GM13976 (cell line): ENCODE measurements at regions not wholly inside any gene's neighbourhood (a gene's known extent, or its start where the extent isn't known, plus 50 kb on each side); places are given as distances from the start of the nearest gene placed in this dataset.

Experiments used
- DNase-seq: peaks from one replicate; pipeline ENCODE4 v3.0.0; 2012; ENCODE audit warnings: low spot score
- in situ Hi-C: fragments of 300-500 bp; cut with MboI; formaldehyde crosslinking; loops from one replicate; pipeline ENCODE4 v1.12.0; 2022; ENCODE audit warnings: low sequenced_read_pairs, mixed read lengths, inconsistent platforms; ENCODE audit not compliant: unreplicated experiment
- TF ChIP-seq, protein P1 (sequence below): IDR thresholded peaks from 2 replicates; pipeline ENCODE4 v1.5.1; 2012; ENCODE audit warnings: borderline replicate concordance, mild to moderate bottlenecking; ENCODE audit not compliant: insufficient read depth; ENCODE audit errors: extremely low read depth, missing control alignments, control extremely low read depth

- TF ChIP-seq, protein P1, sequence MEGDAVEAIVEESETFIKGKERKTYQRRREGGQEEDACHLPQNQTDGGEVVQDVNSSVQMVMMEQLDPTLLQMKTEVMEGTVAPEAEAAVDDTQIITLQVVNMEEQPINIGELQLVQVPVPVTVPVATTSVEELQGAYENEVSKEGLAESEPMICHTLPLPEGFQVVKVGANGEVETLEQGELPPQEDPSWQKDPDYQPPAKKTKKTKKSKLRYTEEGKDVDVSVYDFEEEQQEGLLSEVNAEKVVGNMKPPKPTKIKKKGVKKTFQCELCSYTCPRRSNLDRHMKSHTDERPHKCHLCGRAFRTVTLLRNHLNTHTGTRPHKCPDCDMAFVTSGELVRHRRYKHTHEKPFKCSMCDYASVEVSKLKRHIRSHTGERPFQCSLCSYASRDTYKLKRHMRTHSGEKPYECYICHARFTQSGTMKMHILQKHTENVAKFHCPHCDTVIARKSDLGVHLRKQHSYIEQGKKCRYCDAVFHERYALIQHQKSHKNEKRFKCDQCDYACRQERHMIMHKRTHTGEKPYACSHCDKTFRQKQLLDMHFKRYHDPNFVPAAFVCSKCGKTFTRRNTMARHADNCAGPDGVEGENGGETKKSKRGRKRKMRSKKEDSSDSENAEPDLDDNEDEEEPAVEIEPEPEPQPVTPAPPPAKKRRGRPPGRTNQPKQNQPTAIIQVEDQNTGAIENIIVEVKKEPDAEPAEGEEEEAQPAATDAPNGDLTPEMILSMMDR = no peak
- in situ Hi-C loops = no loop called here
- DNase-seq = no peak
These were observed 319.3 kb downstream of the RFC3 start for GRCh38 chr13:34137200-34137599.

- in situ Hi-C loops = no loop called here
- no peak for DNase-seq
- TF ChIP-seq, protein P1 = no peak
These were observed 321.8 kb downstream of the RFC3 start for GRCh38 chr13:34139660-34140227.

DNA sequence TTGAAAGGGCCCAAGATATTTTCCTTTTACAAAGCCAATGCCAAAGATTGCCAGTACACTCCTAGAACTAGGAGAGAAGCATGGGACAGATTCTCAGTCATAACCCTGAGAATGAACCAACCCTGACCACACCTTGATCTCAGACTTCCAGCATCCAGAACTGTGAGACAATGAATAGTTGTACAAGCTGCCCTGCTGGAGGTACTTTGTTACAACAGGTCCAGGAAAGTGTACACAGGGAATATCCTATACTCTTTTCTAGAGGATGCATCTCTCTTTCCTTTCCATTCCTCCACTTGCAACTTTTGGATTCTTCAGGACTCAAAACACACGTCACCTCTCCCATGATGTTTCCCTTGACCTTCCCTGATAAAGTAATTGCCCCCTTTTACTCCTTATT lies 325.7 kb downstream of the RFC3 start:
- DNase-seq = no peak
- TF ChIP-seq, protein P1 = no peak
- in situ Hi-C loops = no loop called here

- TF ChIP-seq, protein P1 = no peak
These were observed 326.2 kb downstream of the RFC3 start for GRCh38 chr13:34144142-34144541.

GRCh38 chr13:34145061-34145460 lies 327.1 kb downstream of the RFC3 start:
- no peak for DNase-seq
- TF ChIP-seq, protein P1 = no peak
- in situ Hi-C loops = no loop called here

More at GRCh38 chr13:34144142-34144541, 326.2 kb downstream of the RFC3 start:
- DNase-seq = no peak
- in situ Hi-C loops = no loop called here

DNA sequence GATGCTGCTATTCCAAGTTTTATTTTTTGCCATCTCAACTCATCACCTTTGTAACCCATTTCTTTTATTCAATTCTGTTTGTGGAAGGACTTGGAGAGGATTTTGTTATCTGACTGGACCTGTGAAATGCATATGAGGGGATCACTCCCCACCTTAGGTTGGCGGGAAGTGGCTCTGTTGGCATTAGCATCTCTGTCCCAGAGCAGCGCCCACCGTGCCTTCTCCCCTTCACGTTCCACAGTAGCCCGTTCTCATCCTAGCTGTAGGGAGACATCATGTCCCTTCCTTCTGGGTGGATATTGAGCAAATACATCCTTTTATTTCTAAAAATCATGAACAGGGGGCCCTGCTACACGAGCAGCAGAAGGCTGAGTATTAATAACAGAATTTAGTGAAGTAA lies 330.4 kb downstream of the RFC3 start:
- DNase-seq = no peak
- TF ChIP-seq, protein P1 = no peak
- in situ Hi-C loops = no loop called here

- DNase-seq = no peak
- in situ Hi-C loops = no loop called here
- TF ChIP-seq, protein P1 = no peak
These were observed 333.9 kb downstream of the RFC3 start for GRCh38 chr13:34151885-34152284.
